ENCODE measurements at regions not wholly inside any gene's neighbourhood (a gene's known extent, or its start where the extent isn't known, plus 50 kb on each side); places are given as distances from the start of the nearest gene placed in this dataset.
A peak's percentile ranks its signal among the peaks of the same experiment; 100 is the strongest.

- H3K4me3 ChIP-seq (replicated peaks in 1 of 2; ENCODE audit: low read depth in 2 of 2, low read length in 2 of 2): no peak overlapping the region
- TF ChIP-seq CTCF (IDR thresholded peaks at IDR 0.05; ENCODE audit: low read depth, low read length): no peak
- DNase-seq (ENCODE audit: low read depth in 2 of 2): no peak
Measured at GRCh38 chr11:28636033-28636432, 527.8 kb downstream of the METTL15 start.

- no peak overlapping the region for H3K4me3 ChIP-seq (replicated peaks in 1 of 2; ENCODE audit: low read depth in 2 of 2, low read length in 2 of 2)
- TF ChIP-seq CTCF (IDR thresholded peaks at IDR 0.05; ENCODE audit: low read depth, low read length): no peak
- DNase-seq (ENCODE audit: low read depth in 2 of 2): peak in 1 of 2 donors; percentile 33
Measured at GRCh38 chr11:28632338-28632737, 524.1 kb downstream of the METTL15 start.

GRCh38 chr11:28631148-28631547 is 523.0 kb downstream of the METTL15 start:
- DNase-seq (ENCODE audit: low read depth in 2 of 2): no peak
- no peak overlapping the region for H3K4me3 ChIP-seq (replicated peaks in 1 of 2; ENCODE audit: low read depth in 2 of 2, low read length in 2 of 2)

GRCh38 chr11:28629235-28629634 is 521.0 kb downstream of the METTL15 start:
- no peak for DNase-seq (ENCODE audit: low read depth in 2 of 2)
- TF ChIP-seq CTCF (IDR thresholded peaks at IDR 0.05; ENCODE audit: low read depth, low read length): no peak
- no peak overlapping the region for H3K4me3 ChIP-seq (replicated peaks in 1 of 2; ENCODE audit: low read depth in 2 of 2, low read length in 2 of 2)

More at GRCh38 chr11:28631148-28631547, 523.0 kb downstream of the METTL15 start:
- no peak for TF ChIP-seq CTCF (IDR thresholded peaks at IDR 0.05; ENCODE audit: low read depth, low read length)

GRCh38 chr11:28628412-28628811 is 520.2 kb downstream of the METTL15 start:
- TF ChIP-seq CTCF (IDR thresholded peaks at IDR 0.05; ENCODE audit: low read depth, low read length): no peak
- H3K4me3 ChIP-seq (replicated peaks in 1 of 2; ENCODE audit: low read depth in 2 of 2, low read length in 2 of 2): no peak overlapping the region
- DNase-seq (ENCODE audit: low read depth in 2 of 2): no peak

- no peak for DNase-seq (ENCODE audit: low read depth in 2 of 2)
- no peak overlapping the region for H3K4me3 ChIP-seq (replicated peaks in 1 of 2; ENCODE audit: low read depth in 2 of 2, low read length in 2 of 2)
- no peak for TF ChIP-seq CTCF (IDR thresholded peaks at IDR 0.05; ENCODE audit: low read depth, low read length)
Measured at GRCh38 chr11:28627690-28628255, 519.6 kb downstream of the METTL15 start.

GRCh38 chr11:28625532-28625931 is 517.3 kb downstream of the METTL15 start:
- no peak for TF ChIP-seq CTCF (IDR thresholded peaks at IDR 0.05; ENCODE audit: low read depth, low read length)
- no peak overlapping the region for H3K4me3 ChIP-seq (replicated peaks in 1 of 2; ENCODE audit: low read depth in 2 of 2, low read length in 2 of 2)
- no peak for DNase-seq (ENCODE audit: low read depth in 2 of 2)
